HG02943 (cell line): ENCODE measurements at regions not wholly inside any gene's neighbourhood (a gene's known extent, or its start where the extent isn't known, plus 50 kb on each side); places are given as distances from the start of the nearest gene placed in this dataset.

ENCODE experiments used
- ATAC-seq: cut with Tn5 transposase; IDR thresholded peaks from one replicate; pipeline ENCODE4 v1.9.1; 2021; ENCODE audit warnings: mild to moderate bottlenecking, low read depth, moderate library complexity; ENCODE audit not compliant: unreplicated experiment

GRCh38 chr9:96135076-96135752 is 166.8 kb downstream of the HSD17B3 start:
- no peak for ATAC-seq

- no peak for ATAC-seq
Observed at GRCh38 chr9:96133321-96134021, 168.5 kb downstream of the HSD17B3 start.

DNA sequence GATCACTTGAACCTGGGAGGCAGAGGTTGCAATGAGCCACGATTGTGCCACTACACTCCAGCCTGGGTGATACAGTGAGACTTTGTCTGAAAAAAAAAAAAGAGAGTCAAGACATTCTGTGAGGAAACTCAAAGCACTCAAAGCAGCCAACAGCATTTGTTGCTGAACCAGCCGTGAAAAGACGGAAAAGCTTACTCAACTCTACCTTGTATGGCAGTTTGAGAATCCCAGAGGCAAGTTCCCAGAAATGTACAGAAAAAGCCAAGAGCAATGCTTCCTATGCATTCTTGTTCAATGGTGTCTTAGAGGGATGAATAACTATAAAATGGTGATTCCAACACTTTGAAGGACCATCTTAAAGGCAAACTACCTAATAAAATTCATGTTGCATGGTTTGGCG is 170.2 kb downstream of the HSD17B3 start:
- ATAC-seq: no peak

DNA sequence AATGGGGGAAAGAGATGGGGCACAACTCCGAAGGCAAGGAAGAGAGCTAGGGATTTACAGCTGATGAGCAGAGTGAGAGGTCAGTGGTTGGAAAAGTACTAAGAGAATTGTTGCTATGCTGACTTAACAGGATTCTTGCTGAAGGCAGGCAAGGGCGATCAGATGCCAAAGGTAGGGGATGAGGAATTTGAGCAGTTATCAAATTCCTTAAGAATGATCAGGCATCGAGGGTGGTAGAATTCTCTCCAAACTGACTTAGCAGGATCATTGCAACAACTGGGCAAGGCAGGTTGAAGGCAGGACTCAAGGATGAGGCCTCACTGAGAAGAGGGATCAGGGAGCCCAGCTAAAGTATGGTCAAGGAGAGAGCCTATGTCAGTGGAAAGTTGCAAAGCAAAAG is 171.0 kb downstream of the HSD17B3 start:
- no peak for ATAC-seq

GRCh38 chr9:96129747-96130146 is 172.2 kb downstream of the HSD17B3 start:
- no peak for ATAC-seq

DNA sequence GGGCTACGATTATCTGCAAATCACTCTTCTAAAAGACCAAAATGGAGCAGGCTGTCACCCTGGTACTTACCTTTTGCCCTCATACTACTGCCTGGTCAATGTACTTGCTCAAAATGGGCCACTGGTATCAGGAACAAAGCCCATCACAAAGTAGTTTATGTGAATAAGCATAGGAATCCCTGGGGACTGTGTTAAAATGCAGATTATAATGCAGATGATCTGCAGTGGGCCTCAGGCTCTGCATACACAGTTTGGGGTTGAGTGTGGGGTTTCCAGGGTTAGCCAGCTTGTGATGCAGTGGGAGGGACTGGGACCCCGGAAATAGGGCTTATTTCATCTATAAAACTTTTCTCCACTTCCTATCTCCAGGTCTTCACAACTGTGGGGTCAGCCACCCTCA is 173.1 kb downstream of the HSD17B3 start:
- no peak for ATAC-seq

GRCh38 chr9:96126321-96126881 is 175.6 kb downstream of the HSD17B3 start:
- no peak for ATAC-seq

- ATAC-seq: no peak
Observed at GRCh38 chr9:96125624-96126023, 176.4 kb downstream of the HSD17B3 start.

GRCh38 chr9:96122751-96123150 is 179.2 kb downstream of the HSD17B3 start:
- ATAC-seq: no peak

- ATAC-seq: no peak
Observed at GRCh38 chr9:96122282-96122681, 179.7 kb downstream of the HSD17B3 start.

DNA sequence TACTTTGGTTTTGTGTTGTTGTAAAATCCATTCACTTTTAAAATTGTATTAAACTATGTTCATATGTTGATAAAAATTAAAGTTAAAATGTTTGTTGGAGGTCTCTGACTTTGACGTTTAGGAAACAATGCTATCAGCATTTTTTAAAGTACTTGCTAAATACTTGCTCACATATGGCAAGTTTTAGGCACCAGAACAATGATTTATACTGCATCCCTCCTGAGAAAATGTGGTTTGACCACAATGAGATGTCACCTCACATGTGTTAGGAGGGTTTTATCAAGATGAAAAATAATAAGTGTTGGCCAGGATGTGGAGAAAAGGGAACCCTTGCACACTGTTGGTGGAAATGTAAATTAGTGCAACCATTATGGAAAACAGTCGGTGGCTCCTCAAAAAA is 180.8 kb downstream of the HSD17B3 start:
- ATAC-seq: no peak

GRCh38 chr9:96117398-96118080 is 184.4 kb downstream of the HSD17B3 start:
- ATAC-seq: no peak

- no peak for ATAC-seq
Observed at GRCh38 chr9:96116275-96117064, 185.5 kb downstream of the HSD17B3 start.

DNA sequence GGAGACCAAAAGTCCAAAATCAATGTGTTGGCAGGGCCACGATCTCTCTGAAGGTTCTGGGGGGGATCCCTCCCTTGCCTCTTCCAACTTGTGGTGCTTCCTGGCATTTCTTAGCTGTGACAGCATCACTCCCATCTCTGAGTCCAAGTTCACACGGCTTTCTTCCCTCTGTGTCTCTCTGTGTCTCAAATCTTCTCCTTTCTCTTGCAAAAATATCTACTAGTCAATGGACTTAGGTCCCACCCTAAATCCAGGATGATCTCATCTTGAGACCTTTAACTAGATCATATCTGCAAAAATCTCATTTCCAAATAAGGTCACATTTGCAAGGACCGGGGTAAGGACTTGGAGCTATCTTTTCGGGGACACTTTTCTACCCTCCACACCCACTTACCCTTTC is 186.1 kb downstream of the HSD17B3 start:
- no peak for ATAC-seq

- ATAC-seq: no peak
Observed at GRCh38 chr9:96113032-96113431, 188.9 kb downstream of the HSD17B3 start.

DNA sequence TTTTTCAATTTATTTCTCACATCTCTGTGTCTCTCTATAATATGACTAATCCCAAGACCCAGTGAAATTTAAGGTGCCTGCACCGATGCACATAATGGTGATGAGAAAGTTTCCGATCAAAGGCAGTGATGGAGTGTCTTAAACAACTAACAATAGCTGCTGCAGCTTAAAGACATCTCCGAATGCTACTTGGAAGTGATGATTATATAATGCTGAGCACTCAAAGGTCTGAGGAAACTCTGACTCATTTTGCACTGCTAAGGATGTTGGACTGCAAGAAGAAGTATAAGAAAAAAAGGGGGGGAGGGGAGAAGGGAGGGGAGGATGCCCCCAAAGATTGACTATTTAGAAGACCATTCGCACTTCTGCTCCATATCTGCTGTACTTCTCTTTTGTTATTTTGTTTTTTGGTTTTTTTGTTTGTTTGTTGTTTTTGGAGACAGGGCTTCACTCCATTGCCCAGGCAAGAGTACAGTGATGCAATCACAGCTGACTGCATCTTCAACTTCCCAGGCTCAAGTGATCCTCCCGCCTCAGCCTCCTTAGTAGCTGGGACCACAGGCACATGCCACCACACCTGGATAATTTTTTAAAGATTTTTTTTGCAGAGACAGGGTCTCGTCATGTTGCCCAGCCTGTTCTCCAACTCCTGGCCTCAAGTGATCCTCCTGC is 192.2 kb downstream of the HSD17B3 start:
- no peak for ATAC-seq

DNA sequence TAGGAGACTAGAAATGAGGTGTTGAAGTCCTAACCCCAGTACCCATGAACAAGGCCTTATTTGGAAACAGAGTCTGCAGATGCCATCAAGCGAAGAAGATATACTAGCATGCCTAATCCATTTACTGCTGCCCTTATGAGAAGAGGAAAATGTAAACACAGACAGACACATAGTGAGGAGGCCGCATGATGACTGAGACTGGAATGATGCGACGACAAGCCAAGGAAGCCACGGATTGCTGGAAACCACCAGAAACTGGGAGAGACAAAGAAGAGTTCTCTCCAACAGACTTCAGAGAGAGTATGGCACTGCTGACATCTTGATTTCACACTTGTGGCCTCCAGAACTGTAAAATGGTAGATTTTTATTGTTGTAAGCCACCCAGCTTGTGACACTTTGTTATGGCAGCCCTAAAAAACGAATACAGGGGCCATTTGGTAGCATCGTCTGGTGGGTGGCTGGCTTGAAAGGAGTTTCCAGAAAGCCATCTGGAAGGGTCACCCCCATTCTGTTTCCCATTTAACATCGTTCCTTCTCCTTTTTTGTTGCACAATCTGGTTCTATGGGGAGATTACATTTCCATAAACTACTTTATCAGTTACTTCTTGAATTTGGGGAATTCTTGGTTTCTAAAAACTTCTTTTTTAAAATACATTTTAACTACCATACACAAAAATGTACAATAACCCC is 193.1 kb downstream of the HSD17B3 start:
- ATAC-seq: no peak

DNA sequence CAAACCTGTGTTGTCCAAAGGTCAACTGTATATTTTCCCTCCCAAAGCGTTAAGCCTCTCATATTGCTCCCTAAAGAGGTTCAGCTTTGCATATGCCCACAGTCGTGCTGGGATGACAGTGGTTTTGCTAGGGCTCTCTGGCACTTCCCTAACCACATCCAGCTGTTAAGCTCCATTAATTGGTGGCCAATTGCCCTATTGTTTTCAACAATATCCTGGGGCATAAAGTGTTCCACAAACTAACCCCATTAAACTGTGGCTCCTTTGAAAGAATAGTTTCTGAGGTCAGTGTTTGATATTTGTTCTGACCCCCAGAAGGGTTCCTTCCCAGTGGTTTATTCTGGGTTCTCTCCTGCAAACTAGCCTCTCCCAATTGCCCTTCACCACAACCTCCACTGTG is 194.5 kb downstream of the HSD17B3 start:
- ATAC-seq: no peak
